SU-DHL-6 (cell line): ENCODE measurements at regions not wholly inside any gene's neighbourhood (a gene's known extent, or its start where the extent isn't known, plus 50 kb on each side); places are given as distances from the start of the nearest gene placed in this dataset.

Source experiments
- H2AFZ ChIP-seq: fragments of 200-600 bp; sonication (generic); 2 replicates; pipeline ENCODE4 v1.6.1; 2014; ENCODE audit warnings: low read depth, mild to moderate bottlenecking, moderate library complexity, mixed read lengths, antibody characterized with exemption, low read length; ENCODE audit not compliant: severe bottlenecking
- H3F3A ChIP-seq: fragments of 200-600 bp; shearing (Covaris generic); 2 replicates; pipeline ENCODE4 v1.6.0; 2016; ENCODE audit warnings: antibody characterized with exemption, mild to moderate bottlenecking; ENCODE audit not compliant: insufficient read depth
- H3K27ac ChIP-seq: fragments of 200-600 bp; sonication (generic); 2 replicates; pipeline ENCODE4 v1.5.1; 2016; ENCODE audit warnings: low read depth, mild to moderate bottlenecking, low read length, moderate library complexity, mixed read lengths
- H3K27me3 ChIP-seq: fragments of 200-600 bp; sonication (generic), shearing (Covaris generic); 2 replicates; pipeline ENCODE4 v1.6.0; 2014; ENCODE audit warnings: mild to moderate bottlenecking, low read length
- H3K36me3 ChIP-seq: fragments of 200-600 bp; sonication (generic); 2 replicates; pipeline ENCODE4 v1.6.1; 2014; ENCODE audit warnings: mild to moderate bottlenecking, low read length, mixed read lengths
- H3K4me2 ChIP-seq: fragments of 300-600, 200-600 bp; shearing (Covaris generic), sonication (generic); 2 replicates; pipeline ENCODE4 v1.6.0; 2014; ENCODE audit warnings: low read length, low read depth, mild to moderate bottlenecking; ENCODE audit not compliant: poor library complexity, severe bottlenecking
- H3K4me3 ChIP-seq: fragments of 200-600 bp; sonication (generic); 2 replicates; pipeline ENCODE4 v1.5.1; 2014; ENCODE audit warnings: antibody characterized with exemption, low read length, mild to moderate bottlenecking, mixed read lengths; ENCODE audit not compliant: insufficient read depth, poor library complexity, severe bottlenecking
- H3K79me2 ChIP-seq: fragments of 200-600 bp; sonication (generic); 2 replicates; pipeline ENCODE4 v1.6.1; 2014; ENCODE audit warnings: mild to moderate bottlenecking, low read length, moderate library complexity; ENCODE audit not compliant: insufficient read depth
- H3K9ac ChIP-seq: fragments of 200-600 bp; sonication (generic); 2 replicates; pipeline ENCODE4 v1.7.0; 2014; ENCODE audit warnings: mild to moderate bottlenecking, low read length
- H3K9me2 ChIP-seq: fragments of 200-600 bp; sonication (generic); replicated peaks from 2 replicates; pipeline ENCODE4 v1.6.1; 2014; ENCODE audit warnings: low read length; ENCODE audit not compliant: insufficient read depth
- H3K9me3 ChIP-seq: fragments of 200-600 bp; sonication (generic); 2 replicates; pipeline ENCODE4 v1.6.1; 2014; ENCODE audit warnings: low read length, mixed read lengths; ENCODE audit not compliant: insufficient read depth
- H4K20me1 ChIP-seq: fragments of 200-600 bp; sonication (generic); 2 replicates; pipeline ENCODE4 v1.6.1; 2014; ENCODE audit warnings: low read depth, mild to moderate bottlenecking, antibody characterized with exemption, low read length, moderate library complexity, mixed read lengths
- EZH2phosphoT487 ChIP-seq: fragments of 200-600 bp; sonication (generic), shearing (Covaris generic); conservative IDR thresholded peaks from 2 replicates; pipeline ENCODE4 v1.6.1; 2018; ENCODE audit warnings: mild to moderate bottlenecking, antibody characterized with exemption, low read length, moderate library complexity, mixed read lengths
- TF ChIP-seq, protein P1 (sequence below): fragments of 200-600 bp; sonication (generic); IDR thresholded peaks from one replicate; pipeline ENCODE4 v1.5.1; 2017; ENCODE audit warnings: antibody characterized with exemption, mild to moderate bottlenecking, low read length, moderate library complexity; ENCODE audit not compliant: insufficient read depth, poor library complexity, severe bottlenecking

DNA sequence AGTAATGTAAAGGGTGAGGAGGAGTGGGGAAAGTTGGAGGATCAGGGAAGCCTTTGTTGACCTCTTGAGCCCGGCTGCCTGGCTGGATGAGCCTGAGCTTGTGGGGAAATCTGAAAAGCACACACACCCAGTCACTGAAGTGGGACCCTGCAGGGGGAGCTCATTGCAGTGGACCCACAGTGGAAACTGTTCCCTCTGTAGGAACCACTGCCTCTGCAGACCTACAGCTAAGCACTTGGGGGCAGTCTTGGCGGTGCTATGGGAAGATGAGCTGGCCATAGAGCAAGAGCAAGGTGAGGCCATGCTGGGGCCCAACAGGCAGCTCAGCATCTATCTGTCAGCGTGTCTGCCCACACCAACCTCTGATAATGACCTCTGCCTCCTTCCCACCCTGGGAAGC lies 294.8 kb downstream of the TSHZ3 start:
- Histone ChIP-seq H3K27me3 (no peaks in the 10 kb centered on the region), H4K20me1 (no peaks in the 10 kb centered on the region), H3K79me2 (no peaks in the 10 kb centered on the region), H3K4me2 (no peak overlapping the region), H2AFZ (no peak overlapping the region), H3K9ac (no peak overlapping the region), H3K9me3 (no peaks in the 10 kb centered on the region), H3K27ac (no peak overlapping the region), H3K9me2 (no peaks in the 10 kb centered on the region), H3K4me3 (no peak overlapping the region), H3K36me3 (no peaks in the 10 kb centered on the region), H3F3A (no peaks in the 10 kb centered on the region)
- TF ChIP-seq, protein P1, sequence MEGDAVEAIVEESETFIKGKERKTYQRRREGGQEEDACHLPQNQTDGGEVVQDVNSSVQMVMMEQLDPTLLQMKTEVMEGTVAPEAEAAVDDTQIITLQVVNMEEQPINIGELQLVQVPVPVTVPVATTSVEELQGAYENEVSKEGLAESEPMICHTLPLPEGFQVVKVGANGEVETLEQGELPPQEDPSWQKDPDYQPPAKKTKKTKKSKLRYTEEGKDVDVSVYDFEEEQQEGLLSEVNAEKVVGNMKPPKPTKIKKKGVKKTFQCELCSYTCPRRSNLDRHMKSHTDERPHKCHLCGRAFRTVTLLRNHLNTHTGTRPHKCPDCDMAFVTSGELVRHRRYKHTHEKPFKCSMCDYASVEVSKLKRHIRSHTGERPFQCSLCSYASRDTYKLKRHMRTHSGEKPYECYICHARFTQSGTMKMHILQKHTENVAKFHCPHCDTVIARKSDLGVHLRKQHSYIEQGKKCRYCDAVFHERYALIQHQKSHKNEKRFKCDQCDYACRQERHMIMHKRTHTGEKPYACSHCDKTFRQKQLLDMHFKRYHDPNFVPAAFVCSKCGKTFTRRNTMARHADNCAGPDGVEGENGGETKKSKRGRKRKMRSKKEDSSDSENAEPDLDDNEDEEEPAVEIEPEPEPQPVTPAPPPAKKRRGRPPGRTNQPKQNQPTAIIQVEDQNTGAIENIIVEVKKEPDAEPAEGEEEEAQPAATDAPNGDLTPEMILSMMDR, result no peak
- TF ChIP-seq EZH2phosphoT487, result no peak

- Histone ChIP-seq H3K27me3 (no peaks in the 10 kb centered on the region), H3K9me2 (no peaks in the 10 kb centered on the region), H3K27ac (no peak overlapping the region), H3K4me3 (no peak overlapping the region), H3K9ac (no peak overlapping the region), H3K79me2 (no peaks in the 10 kb centered on the region), H4K20me1 (no peaks in the 10 kb centered on the region), H3K4me2 (no peak overlapping the region), H3K36me3 (no peaks in the 10 kb centered on the region), H3F3A (no peaks in the 10 kb centered on the region), H3K9me3 (no peaks in the 10 kb centered on the region), H2AFZ (no peak overlapping the region)
- TF ChIP-seq, protein P1, result no peak
- TF ChIP-seq EZH2phosphoT487, result no peak
Observed at GRCh38 chr19:31049431-31049830, 299.8 kb downstream of the TSHZ3 start.

GRCh38 chr19:31046024-31046423 lies 303.2 kb downstream of the TSHZ3 start:
- Histone ChIP-seq H3K4me3 (no peak overlapping the region), H3K27me3 (no peaks in the 10 kb centered on the region), H3K9me2 (no peaks in the 10 kb centered on the region), H3K36me3 (no peaks in the 10 kb centered on the region), H3K9me3 (no peaks in the 10 kb centered on the region), H3F3A (no peaks in the 10 kb centered on the region), H3K27ac (no peak overlapping the region), H2AFZ (no peak overlapping the region), H3K4me2 (no peak overlapping the region), H3K9ac (no peak overlapping the region), H4K20me1 (no peaks in the 10 kb centered on the region), H3K79me2 (no peaks in the 10 kb centered on the region)
- no peak for TF ChIP-seq EZH2phosphoT487
- TF ChIP-seq, protein P1, result no peak
